ENCODE measurements at regions not wholly inside any gene's neighbourhood (a gene's known extent, or its start where the extent isn't known, plus 50 kb on each side); places are given as distances from the start of the nearest gene placed in this dataset.

GRCh38 chr6:87789198-87789899 is 87.3 kb upstream of the AKIRIN2 start:
- Histone ChIP-seq H3K4me3 (ENCODE audit: low read depth, low read length) (no peak overlapping the region), H3K4me1 (no peaks in the 10 kb centered on the region), H3K79me2 (no peaks in the 10 kb centered on the region), H3K36me3 (ENCODE audit: control insufficient read depth, insufficient read depth, low read length) (no peaks in the 10 kb centered on the region), H3K27me3 (ENCODE audit: control insufficient read depth, insufficient read depth, low read length) (no peaks in the 10 kb centered on the region), H2AFZ (peak overlapping the region; percentile 19), H3K9me3 (ENCODE audit: control insufficient read depth, low read length) (no peaks in the 10 kb centered on the region), H3K4me2 (ENCODE audit: low read length) (no peak overlapping the region), H3K9ac (no peak overlapping the region), H3K27ac (no peak overlapping the region)
- no peak for TF ChIP-seq CTCF (IDR thresholded peaks at IDR 0.05)

GRCh38 chr6:87788141-87788540 is 86.1 kb upstream of the AKIRIN2 start:
- no peak overlapping the region for H2AFZ ChIP-seq
- H3K36me3 ChIP-seq (ENCODE audit: control insufficient read depth, insufficient read depth, low read length): no peaks in the 10 kb centered on the region
- H3K9me3 ChIP-seq (ENCODE audit: control insufficient read depth, low read length): no peaks in the 10 kb centered on the region
- no peak for TF ChIP-seq CTCF (IDR thresholded peaks at IDR 0.05)
- no peak overlapping the region for H3K4me2 ChIP-seq (ENCODE audit: low read length)
- no peak overlapping the region for H3K27ac ChIP-seq
- no peak overlapping the region for H3K4me3 ChIP-seq (ENCODE audit: low read depth, low read length)
- no peaks in the 10 kb centered on the region for H3K79me2 ChIP-seq
- H3K9ac ChIP-seq: no peak overlapping the region
- H3K4me1 ChIP-seq: no peaks in the 10 kb centered on the region
- H3K27me3 ChIP-seq (ENCODE audit: control insufficient read depth, insufficient read depth, low read length): no peaks in the 10 kb centered on the region

GRCh38 chr6:87785229-87785862 is 83.3 kb upstream of the AKIRIN2 start:
- Histone ChIP-seq H3K9ac (no peak overlapping the region), H3K4me2 (ENCODE audit: low read length) (no peak overlapping the region), H3K36me3 (ENCODE audit: control insufficient read depth, insufficient read depth, low read length) (no peaks in the 10 kb centered on the region), H3K9me3 (ENCODE audit: control insufficient read depth, low read length) (no peaks in the 10 kb centered on the region), H2AFZ (no peak overlapping the region), H3K4me1 (peaks cover 3% of the 10 kb centered on the region), H3K79me2 (no peaks in the 10 kb centered on the region), H3K27me3 (ENCODE audit: control insufficient read depth, insufficient read depth, low read length) (no peaks in the 10 kb centered on the region), H3K27ac (no peak overlapping the region), H3K4me3 (ENCODE audit: low read depth, low read length) (no peak overlapping the region)
- no peak for TF ChIP-seq CTCF (IDR thresholded peaks at IDR 0.05)

GRCh38 chr6:87784690-87785089 is 82.7 kb upstream of the AKIRIN2 start:
- no peak overlapping the region for H3K9ac ChIP-seq
- H3K4me2 ChIP-seq (ENCODE audit: low read length): no peak overlapping the region
- no peaks in the 10 kb centered on the region for H3K27me3 ChIP-seq (ENCODE audit: control insufficient read depth, insufficient read depth, low read length)
- no peak overlapping the region for H3K4me3 ChIP-seq (ENCODE audit: low read depth, low read length)
- H3K9me3 ChIP-seq (ENCODE audit: control insufficient read depth, low read length): no peaks in the 10 kb centered on the region
- no peak for TF ChIP-seq CTCF (IDR thresholded peaks at IDR 0.05)
- peaks cover 3% of the 10 kb centered on the region for H3K4me1 ChIP-seq
- no peaks in the 10 kb centered on the region for H3K79me2 ChIP-seq
- no peaks in the 10 kb centered on the region for H3K36me3 ChIP-seq (ENCODE audit: control insufficient read depth, insufficient read depth, low read length)
- H2AFZ ChIP-seq: no peak overlapping the region
- no peak overlapping the region for H3K27ac ChIP-seq

GRCh38 chr6:87784051-87784450 is 82.0 kb upstream of the AKIRIN2 start:
- Histone ChIP-seq H3K9ac (no peak overlapping the region), H3K4me1 (peaks cover 3% of the 10 kb centered on the region), H2AFZ (no peak overlapping the region), H3K27me3 (ENCODE audit: control insufficient read depth, insufficient read depth, low read length) (no peaks in the 10 kb centered on the region), H3K36me3 (ENCODE audit: control insufficient read depth, insufficient read depth, low read length) (no peaks in the 10 kb centered on the region), H3K9me3 (ENCODE audit: control insufficient read depth, low read length) (no peaks in the 10 kb centered on the region), H3K4me2 (ENCODE audit: low read length) (no peak overlapping the region), H3K27ac (no peak overlapping the region), H3K4me3 (ENCODE audit: low read depth, low read length) (no peak overlapping the region), H3K79me2 (no peaks in the 10 kb centered on the region)
- no peak for TF ChIP-seq CTCF (IDR thresholded peaks at IDR 0.05)
